Amygdala (tissue), 56 donors: ENCODE measurements at regions not wholly inside any gene's neighbourhood (a gene's known extent, or its start where the extent isn't known, plus 50 kb on each side); places are given as distances from the start of the nearest gene placed in this dataset.
"Not testable (repeated sequence)": the region's sequence is repeated elsewhere in the genome, so short reads cannot be mapped to it uniquely, and the experiment has no call there.

ENCODE experiments used
- DNase-seq, 56 donors: peaks; one replicate each; lab custom pipeline; 2025; lab: John Stamatoyannopoulos, UW

DNA sequence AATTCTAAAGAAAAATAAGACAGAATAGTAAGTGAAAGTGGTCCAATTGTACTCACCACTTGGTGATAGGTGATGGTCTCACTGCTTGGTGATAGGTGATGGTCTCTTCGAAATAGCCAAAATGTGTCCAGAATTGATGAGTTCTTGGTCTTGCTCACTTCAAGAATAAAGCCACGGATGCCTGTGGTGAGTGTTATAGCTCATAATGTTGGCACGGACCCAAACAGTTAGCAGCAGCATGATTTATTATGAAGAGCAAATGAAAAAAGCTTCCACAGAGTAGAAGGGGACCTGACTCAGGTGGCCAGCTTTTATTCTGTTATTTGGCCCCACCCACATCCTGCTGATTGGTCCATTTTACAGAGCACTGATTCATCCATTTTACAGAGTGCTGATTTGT, 272.6 kb downstream of the RPS4Y2 start:
- DNase-seq = peak in 1 of 56 donors; percentile 0

GRCh38 chrY:21033363-21033762, 277.5 kb downstream of the RPS4Y2 start:
- DNase-seq = no peak

GRCh38 chrY:21034151-21035061, 278.5 kb downstream of the RPS4Y2 start:
- no peak for DNase-seq

- DNase-seq = not testable (repeated sequence)
These were observed 281.5 kb downstream of the RPS4Y2 start for GRCh38 chrY:21037398-21037797.

- DNase-seq = no peak
These were observed 283.9 kb downstream of the RPS4Y2 start for GRCh38 chrY:21039811-21040210.

- DNase-seq = not testable (repeated sequence)
These were observed 284.8 kb downstream of the RPS4Y2 start for GRCh38 chrY:21040711-21041110.

GRCh38 chrY:21073079-21073478, 317.2 kb downstream of the RPS4Y2 start:
- no peak for DNase-seq

GRCh38 chrY:21073641-21074260, 317.8 kb downstream of the RPS4Y2 start:
- DNase-seq = peak in 1 of 56 donors; percentile 0

GRCh38 chrY:21075658-21076057, 319.8 kb downstream of the RPS4Y2 start:
- DNase-seq = no peak

- DNase-seq = no peak
These were observed 323.8 kb downstream of the RPS4Y2 start for GRCh38 chrY:21079670-21080069.

DNA sequence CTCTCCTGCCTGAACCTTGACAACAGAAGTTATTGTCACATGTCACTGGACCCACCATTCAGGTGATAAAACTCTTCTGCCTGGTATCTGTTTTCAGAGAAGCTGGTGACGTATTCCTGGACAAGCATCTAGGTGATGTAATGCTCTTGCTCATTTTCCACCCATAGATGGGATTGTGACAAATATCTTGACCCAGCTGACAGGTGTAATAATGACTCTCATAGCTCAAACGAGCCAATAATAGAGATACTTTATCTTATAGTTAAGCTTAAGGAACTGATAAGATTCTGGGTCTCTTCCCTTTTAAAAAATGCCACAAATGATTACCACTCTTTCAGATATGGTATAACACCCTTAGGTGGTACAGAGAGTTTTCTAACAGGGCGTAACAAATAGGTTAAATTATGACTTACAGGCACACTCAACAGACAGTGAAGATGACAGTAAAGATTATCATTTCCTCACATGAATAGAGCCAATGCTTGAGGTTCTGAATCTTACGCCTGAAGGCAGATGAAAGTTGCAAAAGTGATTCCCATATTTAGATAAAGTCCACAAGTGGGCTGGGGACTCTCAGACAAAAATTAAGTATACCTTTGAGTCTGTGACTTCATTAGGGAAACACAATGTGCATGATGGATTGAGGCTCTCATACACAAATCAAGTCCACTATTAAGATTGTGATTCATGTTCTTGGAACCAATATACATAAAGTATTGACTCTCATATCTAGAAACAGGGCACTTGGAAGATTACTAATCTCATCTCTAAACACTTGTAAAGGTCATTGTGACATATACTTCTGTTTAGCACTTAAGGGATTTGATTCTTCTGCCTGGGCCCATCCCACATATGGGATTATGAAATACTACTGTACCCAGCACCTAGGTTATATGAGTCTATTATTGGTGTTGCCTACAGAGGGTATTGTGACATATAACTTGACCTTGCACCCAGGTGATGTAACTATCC, 326.0 kb downstream of the RPS4Y2 start:
- no peak for DNase-seq

DNA sequence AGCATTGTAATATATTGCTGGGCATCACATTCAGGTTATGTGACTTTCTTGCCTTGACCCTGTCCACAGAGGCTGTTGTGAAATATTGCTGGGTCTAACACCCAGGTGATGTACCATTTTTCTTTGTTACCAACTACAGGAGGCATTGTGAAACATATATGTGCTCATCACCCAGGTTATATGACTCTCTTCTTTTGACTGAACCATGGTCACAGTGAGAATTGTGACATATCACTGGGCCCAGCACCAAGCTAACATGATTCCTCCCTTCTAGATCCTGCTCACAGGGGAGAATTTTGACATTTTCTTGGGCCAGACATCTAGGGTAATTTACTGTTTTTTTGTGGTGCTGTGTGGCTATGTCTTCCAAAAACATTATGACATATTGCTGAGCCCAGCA, 326.7 kb downstream of the RPS4Y2 start:
- DNase-seq = no peak

GRCh38 chrY:21091909-21092308, 336.0 kb downstream of the RPS4Y2 start:
- no peak for DNase-seq

DNA sequence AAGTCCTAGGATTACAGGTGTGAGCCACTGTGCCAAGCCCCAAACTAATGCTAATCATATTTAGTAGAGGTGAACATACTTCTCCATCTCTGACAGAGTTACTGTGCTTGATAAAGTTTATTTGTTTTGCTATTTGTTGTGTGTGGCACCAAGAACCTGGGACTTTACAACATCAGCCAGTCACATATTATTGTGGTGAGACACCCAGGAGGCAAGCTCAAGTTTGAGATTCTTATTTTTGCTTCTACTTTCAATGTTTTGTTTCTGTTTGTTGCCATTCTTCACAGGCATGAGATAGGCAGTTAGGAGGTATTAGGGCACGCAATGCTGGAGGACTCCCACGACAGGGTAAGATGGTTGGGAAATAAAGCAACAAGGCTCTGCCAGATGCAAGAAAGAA, 346.6 kb downstream of the RPS4Y2 start:
- DNase-seq = no peak

DNA sequence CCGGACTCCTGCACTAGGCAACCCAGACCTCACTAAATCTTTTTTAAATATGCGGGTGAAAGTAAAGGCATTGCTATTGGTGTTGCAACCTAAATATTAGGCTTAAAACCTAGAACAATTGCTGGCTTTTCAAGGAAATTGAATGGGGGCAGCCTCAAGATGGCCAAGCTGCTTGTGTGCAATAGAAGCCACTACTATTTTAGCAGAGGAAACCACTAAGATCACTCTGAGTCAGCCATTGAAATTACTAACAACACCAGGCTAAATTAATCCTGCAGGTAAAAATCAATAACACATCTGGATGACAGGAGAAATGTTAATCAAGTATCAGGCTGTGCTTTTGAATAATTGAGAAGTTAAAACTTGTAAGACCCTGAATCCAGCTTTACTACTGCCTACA, 348.0 kb downstream of the RPS4Y2 start:
- DNase-seq = no peak

- no peak for DNase-seq
These were observed 349.6 kb downstream of the RPS4Y2 start for GRCh38 chrY:21105529-21105928.

GRCh38 chrY:21111313-21111712, 355.4 kb downstream of the RPS4Y2 start:
- DNase-seq = no peak

DNA sequence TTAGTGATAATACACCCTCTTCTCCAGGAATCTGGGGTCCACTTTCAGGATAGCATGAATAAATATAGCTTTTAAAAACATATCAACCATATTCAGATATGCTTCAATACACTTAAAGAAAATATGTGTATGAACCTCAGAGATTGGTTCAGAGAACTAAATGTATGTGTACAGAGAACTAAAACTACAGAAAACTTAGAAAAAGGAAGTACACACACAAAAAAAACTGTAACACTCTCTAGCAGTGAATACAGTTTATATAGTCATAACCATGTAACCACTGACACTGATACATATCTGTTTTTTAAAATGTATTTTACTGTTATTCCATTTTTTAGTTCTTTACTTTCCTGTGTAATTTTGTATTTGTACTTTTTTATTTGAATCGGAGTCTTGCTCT, 365.2 kb downstream of the RPS4Y2 start:
- DNase-seq = no peak

GRCh38 chrY:21135591-21135990, 375.5 kb upstream of the RBMY1B start:
- DNase-seq = no peak

DNA sequence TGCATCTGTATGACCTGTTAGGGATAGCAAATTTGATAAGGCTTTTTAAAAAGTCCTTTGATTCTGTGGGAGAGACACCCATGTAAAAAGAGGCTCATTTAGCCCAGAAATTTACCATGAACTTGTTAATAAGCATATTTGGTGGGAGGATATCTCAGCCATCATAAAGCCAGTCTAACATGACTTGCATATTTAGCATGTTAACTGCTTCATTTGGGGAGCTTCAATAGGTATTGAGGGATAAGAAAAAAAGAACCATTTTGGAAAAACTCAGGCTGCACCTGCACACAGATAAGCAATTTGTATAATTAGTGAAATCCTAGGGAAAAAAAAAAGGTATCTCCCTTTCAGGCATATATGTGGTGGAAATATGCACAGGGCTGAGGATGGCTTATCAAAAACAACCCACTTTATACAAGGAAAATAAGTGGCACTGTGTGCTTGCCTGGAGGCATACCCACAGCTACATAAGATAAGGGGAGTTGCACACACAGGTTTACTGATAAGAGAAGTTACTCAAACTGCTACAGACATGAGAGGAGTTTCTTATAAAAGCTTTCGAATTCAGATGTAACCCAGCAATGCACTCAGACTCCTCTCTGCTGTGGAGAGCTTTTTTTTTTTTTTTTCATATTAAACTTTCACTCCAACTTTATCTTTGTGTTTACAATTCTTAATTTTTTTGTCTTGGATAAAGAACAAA, 372.9 kb upstream of the RBMY1B start:
- DNase-seq = no peak
